NOMO-1 treated with DMSO at 0.1 percent for 48 hours (cell line): ENCODE measurements at regions not wholly inside any gene's neighbourhood (a gene's known extent, or its start where the extent isn't known, plus 50 kb on each side); places are given as distances from the start of the nearest gene placed in this dataset.

ENCODE experiments used
- DNase-seq: peaks from one replicate; lab custom pipeline; 2025; ENCODE audit not compliant: unreplicated experiment; lab: John Stamatoyannopoulos, UW

GRCh38 chr7:36090976-36091873 is 61.8 kb upstream of the EEPD1 start:
- no peak for DNase-seq

GRCh38 chr7:36091874-36092176 is 61.2 kb upstream of the EEPD1 start:
- DNase-seq: no peak

- DNase-seq: no peak
Measured at GRCh38 chr7:36092221-36092771, 60.8 kb upstream of the EEPD1 start.

GRCh38 chr7:36096460-36097095 is 56.5 kb upstream of the EEPD1 start:
- no peak for DNase-seq

GRCh38 chr7:36098096-36098495 is 55.0 kb upstream of the EEPD1 start:
- DNase-seq: no peak

- no peak for DNase-seq
Measured at GRCh38 chr7:36100226-36100625, 52.8 kb upstream of the EEPD1 start.

GRCh38 chr7:36100634-36101033 is 52.4 kb upstream of the EEPD1 start:
- DNase-seq: no peak
